ENCODE measurements at regions not wholly inside any gene's neighbourhood (a gene's known extent, or its start where the extent isn't known, plus 50 kb on each side); places are given as distances from the start of the nearest gene placed in this dataset.

DNA sequence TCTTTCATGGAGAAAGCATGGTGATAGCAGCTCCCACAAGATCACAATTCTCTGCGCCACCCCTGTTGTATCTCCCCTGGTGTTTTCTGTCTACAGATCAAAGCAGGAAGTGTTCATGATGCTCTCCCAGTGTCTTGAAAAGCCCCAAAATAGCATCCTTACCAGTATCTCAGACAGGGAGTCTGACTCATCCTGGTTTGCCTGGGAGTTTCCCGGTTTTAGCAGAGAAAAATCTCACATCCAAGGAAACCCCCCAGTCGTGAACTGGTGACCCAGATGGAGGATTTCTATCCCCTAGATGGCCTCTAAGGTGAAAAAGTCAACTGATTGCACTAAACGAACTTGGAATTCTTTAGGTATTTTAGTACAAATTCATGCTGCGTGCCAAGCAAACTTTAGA, 64.3 kb upstream of the NR0B1 start:
- TF ChIP-seq ZNF561 (CRISPR knock-in tag; conservative IDR thresholded peaks at IDR 0.05), result no peak
- TF ChIP-seq PRPF4 (IDR thresholded peaks at IDR 0.05; ENCODE audit: insufficient read depth, low read depth, low read length, poor library complexity, severe bottlenecking), result no peak
- no peak for TF ChIP-seq BHLHE40 (IDR thresholded peaks at IDR 0.05; ENCODE audit: low read length)
- TF ChIP-seq FOXK1 (CRISPR knock-in tag; IDR thresholded peaks at IDR 0.05; ENCODE audit: borderline replicate concordance), result no peak
- TF ChIP-seq, protein P1, sequence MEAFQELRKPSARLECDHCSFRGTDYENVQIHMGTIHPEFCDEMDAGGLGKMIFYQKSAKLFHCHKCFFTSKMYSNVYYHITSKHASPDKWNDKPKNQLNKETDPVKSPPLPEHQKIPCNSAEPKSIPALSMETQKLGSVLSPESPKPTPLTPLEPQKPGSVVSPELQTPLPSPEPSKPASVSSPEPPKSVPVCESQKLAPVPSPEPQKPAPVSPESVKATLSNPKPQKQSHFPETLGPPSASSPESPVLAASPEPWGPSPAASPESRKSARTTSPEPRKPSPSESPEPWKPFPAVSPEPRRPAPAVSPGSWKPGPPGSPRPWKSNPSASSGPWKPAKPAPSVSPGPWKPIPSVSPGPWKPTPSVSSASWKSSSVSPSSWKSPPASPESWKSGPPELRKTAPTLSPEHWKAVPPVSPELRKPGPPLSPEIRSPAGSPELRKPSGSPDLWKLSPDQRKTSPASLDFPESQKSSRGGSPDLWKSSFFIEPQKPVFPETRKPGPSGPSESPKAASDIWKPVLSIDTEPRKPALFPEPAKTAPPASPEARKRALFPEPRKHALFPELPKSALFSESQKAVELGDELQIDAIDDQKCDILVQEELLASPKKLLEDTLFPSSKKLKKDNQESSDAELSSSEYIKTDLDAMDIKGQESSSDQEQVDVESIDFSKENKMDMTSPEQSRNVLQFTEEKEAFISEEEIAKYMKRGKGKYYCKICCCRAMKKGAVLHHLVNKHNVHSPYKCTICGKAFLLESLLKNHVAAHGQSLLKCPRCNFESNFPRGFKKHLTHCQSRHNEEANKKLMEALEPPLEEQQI (IDR thresholded peaks at IDR 0.05), result no peak
- no peak for TF ChIP-seq CHD4 (IDR thresholded peaks at IDR 0.05; ENCODE audit: insufficient read depth, insufficient replicate concordance, low read depth, low read length, poor library complexity, severe bottlenecking)
- TF ChIP-seq ZBTB49 (CRISPR knock-in tag; IDR thresholded peaks at IDR 0.05; ENCODE audit: borderline replicate concordance), result no peak
- TF ChIP-seq ZNF354B (CRISPR knock-in tag; IDR thresholded peaks at IDR 0.05), result no peak
- TF ChIP-seq RB1 (IDR thresholded peaks at IDR 0.05; ENCODE audit: low read depth), result no peak
- no peak for TF ChIP-seq TAF1 (IDR thresholded peaks at IDR 0.05; ENCODE audit: control insufficient read depth, extremely low read depth, insufficient read depth, low read length, severe bottlenecking)
- no peak for TF ChIP-seq EP300 (IDR thresholded peaks at IDR 0.05; ENCODE audit: low read length)
